Memory B cell (primary cell): ENCODE measurements at regions not wholly inside any gene's neighbourhood (a gene's known extent, or its start where the extent isn't known, plus 50 kb on each side); places are given as distances from the start of the nearest gene placed in this dataset.

Experiments
- ATAC-seq: fragments of 150-1000 bp; cut with Tn5 transposase; 2 replicates; pipeline ENCODE4 v1.10.0; 2021; ENCODE audit warnings: low read depth, mild to moderate bottlenecking, moderate library complexity
- DNase-seq, 2 donors: peaks; one replicate each; pipeline ENCODE4 v3.0.0; 2022; ENCODE audit warnings: low spot score in 2 of 2
- H3K27ac Mint-ChIP-seq: one replicate; pipeline ENCODE4 v1.8.0; 2022; ENCODE audit warnings: mild to moderate bottlenecking, moderate library complexity, mixed read lengths
- H3K27me3 Mint-ChIP-seq: one replicate; pipeline ENCODE4 v1.8.0; 2022; ENCODE audit warnings: mixed read lengths
- H3K36me3 Mint-ChIP-seq: one replicate; pipeline ENCODE4 v1.8.0; 2022; ENCODE audit warnings: mild to moderate bottlenecking, mixed read lengths
- H3K4me1 Mint-ChIP-seq: one replicate; pipeline ENCODE4 v1.8.0; 2022; ENCODE audit warnings: mixed read lengths
- H3K4me3 Mint-ChIP-seq: one replicate; pipeline ENCODE4 v1.8.0; 2022; ENCODE audit warnings: mild to moderate bottlenecking, moderate library complexity, mixed read lengths
- H3K9me3 Mint-ChIP-seq: one replicate; pipeline ENCODE4 v1.8.0; 2022; ENCODE audit warnings: mixed read lengths

DNA sequence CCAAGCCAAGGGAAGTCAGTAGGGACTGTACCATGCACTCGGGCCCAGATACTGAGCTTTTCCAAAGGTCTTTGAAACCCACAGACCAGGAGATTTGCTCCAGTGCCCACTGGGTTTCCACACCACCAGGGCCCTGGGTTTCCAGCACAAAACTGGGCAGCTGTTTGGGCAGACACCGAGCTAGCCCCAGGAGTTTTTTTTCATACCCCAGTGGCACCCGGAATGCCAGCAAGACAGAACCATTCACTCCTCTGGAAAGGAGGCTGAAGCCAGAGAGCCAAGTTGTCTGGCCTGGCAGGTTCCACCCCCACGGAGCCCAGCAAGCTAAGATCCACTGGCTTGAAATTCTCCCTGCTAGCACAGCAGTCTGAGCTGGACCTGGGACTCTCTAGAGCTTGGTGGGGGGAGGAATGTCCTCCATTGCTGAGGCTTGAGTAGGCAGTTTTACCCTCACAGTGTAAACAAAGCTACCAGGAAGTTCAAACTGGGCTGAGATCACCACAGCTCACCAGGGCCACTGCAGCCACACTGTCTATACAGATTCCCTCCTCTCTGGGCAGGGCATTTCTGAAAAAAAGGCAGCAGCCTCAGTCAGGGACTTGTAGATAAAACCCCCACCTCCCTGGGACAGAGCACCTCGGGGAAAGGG lies 793.7 kb downstream of the RPS29 start:
- ATAC-seq, result no peak

DNA sequence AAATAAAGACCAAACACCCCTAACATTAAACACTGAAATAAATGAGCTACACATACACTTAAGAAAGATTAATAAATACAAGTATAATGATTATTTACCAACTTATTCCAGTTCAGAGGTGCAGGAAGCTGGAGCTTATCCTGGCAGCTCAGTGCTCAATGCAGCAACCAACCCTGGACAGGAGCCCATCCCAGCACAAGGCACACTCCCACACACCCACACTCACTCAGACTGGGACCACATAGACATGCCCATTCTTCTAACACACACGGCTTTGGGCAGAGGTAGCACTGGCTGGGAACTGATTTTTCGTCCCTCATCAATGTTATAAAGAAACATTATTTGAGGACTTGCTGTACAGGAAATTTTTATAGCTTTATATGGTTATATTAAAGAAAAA lies 797.4 kb downstream of the RPS29 start:
- no peak for DNase-seq
- Mint-ChIP-seq H3K4me3 (no peak overlapping the region), H3K27me3 (peaks cover 2% of the 10 kb centered on the region), H3K27ac (no peak overlapping the region), H3K9me3 (peaks cover 2% of the 10 kb centered on the region), H3K4me1 (peaks cover 2% of the 10 kb centered on the region), H3K36me3 (no peaks in the 10 kb centered on the region)
- ATAC-seq, result no peak

More for the DNA sequence above, 793.7 kb downstream of the RPS29 start:
- Mint-ChIP-seq H3K27ac (no peak overlapping the region), H3K9me3 (no peaks in the 10 kb centered on the region), H3K4me1 (peaks cover 2% of the 10 kb centered on the region), H3K27me3 (no peaks in the 10 kb centered on the region), H3K4me3 (no peak overlapping the region), H3K36me3 (no peaks in the 10 kb centered on the region)
- no peak for DNase-seq

DNA sequence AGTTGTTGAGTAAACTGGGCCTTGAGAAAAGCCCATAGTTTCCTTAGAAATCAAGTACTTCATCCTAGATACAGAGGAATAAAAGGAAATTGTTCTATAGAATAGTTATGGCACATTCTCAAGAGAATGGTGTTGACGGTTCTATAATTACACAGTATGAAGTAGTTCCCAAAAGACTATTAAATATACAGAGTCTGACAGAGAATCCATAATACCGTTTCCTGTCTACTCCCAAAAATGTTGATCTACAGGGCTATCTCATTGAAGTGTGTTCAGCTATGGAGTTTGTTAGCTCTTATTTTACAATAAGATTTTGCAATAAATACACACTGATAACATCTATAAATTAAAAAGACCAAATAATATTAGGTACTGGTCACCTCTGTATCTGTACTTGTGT lies 799.7 kb downstream of the RPS29 start:
- no peak for ATAC-seq
- peaks cover 2% of the 10 kb centered on the region for H3K9me3 Mint-ChIP-seq
- H3K4me1 Mint-ChIP-seq, result no peaks in the 10 kb centered on the region
- peaks cover 2% of the 10 kb centered on the region for H3K27me3 Mint-ChIP-seq
- H3K27ac Mint-ChIP-seq, result no peak overlapping the region
- no peak overlapping the region for H3K4me3 Mint-ChIP-seq
- DNase-seq, result no peak
- no peaks in the 10 kb centered on the region for H3K36me3 Mint-ChIP-seq

DNA sequence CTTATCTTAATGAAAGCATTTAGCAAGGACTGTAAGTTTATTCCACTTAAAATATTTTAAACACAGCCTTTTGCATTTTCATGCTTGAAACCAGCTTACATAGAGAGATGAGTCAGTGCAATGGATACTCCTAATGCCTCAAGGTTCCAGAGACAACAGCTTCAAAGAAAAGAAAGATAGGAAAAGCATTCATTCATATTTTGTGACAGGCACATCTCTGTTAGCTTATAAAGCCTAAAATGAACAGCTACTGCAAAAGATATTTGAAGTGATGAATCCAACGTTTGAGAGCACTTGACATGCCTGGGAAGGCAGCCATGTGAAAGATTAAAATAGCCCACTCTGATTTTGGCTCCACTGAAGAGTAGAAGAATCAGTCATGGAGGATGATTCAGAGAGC lies 814.5 kb downstream of the RPS29 start:
- H3K36me3 Mint-ChIP-seq, result no peaks in the 10 kb centered on the region
- ATAC-seq (no peak), DNase-seq (no peak)
- no peaks in the 10 kb centered on the region for H3K4me1 Mint-ChIP-seq
- no peaks in the 10 kb centered on the region for H3K27me3 Mint-ChIP-seq
- peaks cover 6% of the 10 kb centered on the region for H3K9me3 Mint-ChIP-seq
- H3K27ac Mint-ChIP-seq, result no peak overlapping the region
- no peak overlapping the region for H3K4me3 Mint-ChIP-seq

DNA sequence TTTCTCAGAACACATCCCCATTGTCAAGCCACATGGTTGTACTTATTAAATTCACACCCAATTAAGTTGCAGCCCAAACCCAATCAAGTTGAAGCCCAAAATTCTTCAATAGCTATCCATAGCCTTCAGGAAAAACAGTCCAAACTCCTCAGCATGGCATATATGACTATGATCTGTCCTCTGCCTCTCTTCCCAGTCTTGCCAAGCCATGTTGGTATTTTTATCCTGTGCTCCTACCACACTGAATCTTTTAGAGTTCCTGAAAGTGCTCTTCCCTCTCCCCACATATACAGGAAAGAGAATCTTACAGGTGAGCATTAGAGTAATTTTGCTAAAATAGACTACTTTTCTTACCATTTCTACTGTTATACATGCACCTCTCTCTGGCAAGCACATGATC lies 834.9 kb downstream of the RPS29 start:
- peaks cover 5% of the 10 kb centered on the region for H3K9me3 Mint-ChIP-seq
- ATAC-seq (no peak), DNase-seq (no peak)
- no peaks in the 10 kb centered on the region for H3K4me1 Mint-ChIP-seq
- peaks cover 2% of the 10 kb centered on the region for H3K27me3 Mint-ChIP-seq
- H3K27ac Mint-ChIP-seq, result no peak overlapping the region
- H3K4me3 Mint-ChIP-seq, result no peak overlapping the region
- H3K36me3 Mint-ChIP-seq, result peaks cover 2% of the 10 kb centered on the region

DNA sequence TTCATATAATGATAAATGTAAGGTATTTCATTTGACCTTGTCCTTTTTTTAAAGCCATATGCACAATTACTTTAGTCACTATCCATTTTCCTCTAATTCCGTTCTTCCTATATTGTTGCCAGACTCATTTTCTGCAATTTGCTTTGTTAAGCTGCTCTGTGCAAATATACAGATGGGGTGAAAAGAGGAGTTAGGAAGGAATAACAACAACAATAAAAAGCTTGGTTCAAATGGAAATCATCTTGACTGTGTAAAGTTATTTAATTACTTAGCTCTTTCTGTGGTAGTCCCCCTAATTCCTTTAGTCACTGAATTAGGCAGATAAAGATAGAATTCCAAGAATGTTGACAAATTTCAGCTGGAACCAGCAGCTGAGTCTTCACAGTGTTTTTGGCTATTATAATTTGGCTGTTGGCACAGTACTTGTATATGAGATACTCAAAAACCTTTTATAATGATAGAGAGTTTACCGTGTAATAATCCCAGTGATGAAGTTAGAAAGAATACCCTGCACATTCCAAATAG lies 838.0 kb downstream of the RPS29 start:
- Mint-ChIP-seq H3K4me3 (no peak overlapping the region), H3K27me3 (peaks cover 2% of the 10 kb centered on the region), H3K36me3 (no peaks in the 10 kb centered on the region), H3K4me1 (no peaks in the 10 kb centered on the region), H3K27ac (no peak overlapping the region), H3K9me3 (no peaks in the 10 kb centered on the region)
- ATAC-seq, result no peak
- no peak for DNase-seq

DNA sequence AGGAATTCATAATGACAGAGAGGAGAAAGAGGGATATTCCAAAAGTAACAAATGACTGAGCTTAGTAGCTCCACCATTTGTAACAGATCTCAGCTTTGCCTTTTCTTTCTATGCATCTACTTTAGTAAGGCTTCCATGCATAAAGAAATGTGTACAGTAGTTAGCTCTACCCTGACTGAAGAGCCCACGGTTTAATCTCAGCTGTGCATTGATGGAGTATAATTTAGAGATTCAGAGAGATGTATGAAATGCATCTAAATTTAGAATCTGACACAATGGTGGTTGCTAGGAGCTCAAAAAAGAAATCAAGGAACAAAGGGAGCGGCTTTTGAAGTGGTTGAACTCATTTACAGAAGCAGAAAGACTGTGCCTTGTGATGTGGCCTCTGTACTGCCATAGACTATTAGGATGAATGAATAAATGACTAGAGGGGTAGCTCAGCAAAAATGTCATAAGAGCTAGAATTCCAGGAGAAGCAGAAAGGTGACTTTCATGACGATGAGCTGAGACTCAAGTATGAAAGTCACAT lies 838.6 kb downstream of the RPS29 start:
- no peak for ATAC-seq
- Mint-ChIP-seq H3K4me3 (no peak overlapping the region), H3K27ac (no peak overlapping the region), H3K9me3 (no peaks in the 10 kb centered on the region), H3K4me1 (no peaks in the 10 kb centered on the region), H3K27me3 (peaks cover 2% of the 10 kb centered on the region), H3K36me3 (no peaks in the 10 kb centered on the region)
- DNase-seq, result no peak

DNA sequence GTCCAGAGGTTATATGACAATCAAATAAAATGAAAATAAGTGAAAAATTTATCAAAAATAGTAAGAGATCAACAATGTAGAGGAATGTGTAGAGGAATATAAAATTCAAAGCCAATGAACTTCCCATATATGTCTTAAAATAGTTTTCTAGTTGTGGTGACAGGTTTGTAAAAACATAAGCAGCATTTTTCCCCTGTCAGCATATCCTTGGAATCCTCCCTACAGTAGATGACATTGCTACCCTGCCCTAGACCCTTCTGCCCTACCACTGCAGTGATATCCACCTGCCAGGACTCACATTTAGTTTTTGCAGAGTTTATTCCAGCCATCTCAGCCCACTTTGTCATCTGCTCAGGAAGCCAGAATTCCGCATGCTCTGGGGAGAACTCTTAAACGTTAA lies 842.0 kb downstream of the RPS29 start:
- H3K4me1 Mint-ChIP-seq, result no peaks in the 10 kb centered on the region
- no peak overlapping the region for H3K27ac Mint-ChIP-seq
- DNase-seq (no peak), ATAC-seq (no peak)
- H3K27me3 Mint-ChIP-seq, result peaks cover 2% of the 10 kb centered on the region
- H3K36me3 Mint-ChIP-seq, result no peaks in the 10 kb centered on the region
- no peak overlapping the region for H3K4me3 Mint-ChIP-seq
- no peaks in the 10 kb centered on the region for H3K9me3 Mint-ChIP-seq

DNA sequence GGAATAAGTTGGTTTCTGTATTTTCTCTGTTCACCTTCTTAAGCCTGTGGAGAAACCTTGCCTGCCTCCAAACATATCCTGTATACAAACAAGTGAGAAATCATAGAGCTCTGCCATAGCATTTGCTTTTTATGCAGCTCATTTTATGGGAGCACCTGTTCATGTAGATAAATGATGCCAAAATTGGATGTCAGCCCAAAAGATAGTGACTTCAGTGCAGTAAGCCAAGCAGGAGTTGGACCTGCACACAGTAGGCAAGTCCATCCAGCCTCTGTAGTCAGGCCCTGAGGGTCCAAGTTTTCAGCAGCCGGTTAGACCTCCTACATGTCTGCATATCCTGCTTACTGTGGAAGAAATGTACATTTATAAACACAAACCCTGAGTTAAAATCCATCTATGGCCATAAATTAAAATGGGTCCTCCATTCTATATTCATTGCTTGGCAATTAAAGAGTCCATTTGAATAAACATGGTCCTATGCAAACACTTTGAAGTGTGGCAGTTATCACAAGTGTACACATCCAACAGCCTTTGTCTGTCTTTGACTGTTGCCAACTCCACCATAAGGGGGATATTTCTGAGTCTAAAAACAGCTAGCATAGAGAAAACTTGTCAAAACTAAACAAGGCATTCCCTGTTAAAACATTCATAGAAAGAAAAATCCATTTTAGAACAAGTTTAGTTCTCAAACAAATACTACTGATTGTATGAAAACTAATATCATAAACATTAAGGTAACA lies 847.8 kb downstream of the RPS29 start:
- no peak overlapping the region for H3K27ac Mint-ChIP-seq
- DNase-seq (no peak), ATAC-seq (no peak)
- H3K36me3 Mint-ChIP-seq, result no peaks in the 10 kb centered on the region
- no peak overlapping the region for H3K4me3 Mint-ChIP-seq
- no peaks in the 10 kb centered on the region for H3K27me3 Mint-ChIP-seq
- peaks cover 4% of the 10 kb centered on the region for H3K4me1 Mint-ChIP-seq
- H3K9me3 Mint-ChIP-seq, result peaks cover 11% of the 10 kb centered on the region

DNA sequence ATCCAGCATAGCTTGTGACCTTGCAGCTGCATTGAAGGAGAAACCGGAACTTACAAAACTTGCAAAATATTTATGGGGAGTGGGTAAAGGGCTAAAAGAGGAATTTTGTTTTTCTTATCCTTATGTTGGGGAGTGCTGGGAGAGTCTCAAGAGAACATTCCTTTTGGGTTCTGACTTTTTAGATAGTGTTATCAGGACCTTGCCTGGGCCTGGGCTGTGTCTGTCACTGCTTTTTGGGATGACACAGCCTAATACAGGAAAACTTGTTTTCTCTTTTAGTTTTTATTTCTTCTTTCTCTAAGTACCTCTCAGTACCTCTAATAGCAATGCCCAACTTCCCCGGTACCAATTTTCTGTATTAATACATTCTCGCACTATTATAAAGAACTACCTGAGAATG lies 850.6 kb downstream of the RPS29 start:
- ATAC-seq (no peak), DNase-seq (no peak)
- no peaks in the 10 kb centered on the region for H3K36me3 Mint-ChIP-seq
- H3K9me3 Mint-ChIP-seq, result peaks cover 11% of the 10 kb centered on the region
- no peak overlapping the region for H3K4me3 Mint-ChIP-seq
- H3K27me3 Mint-ChIP-seq, result no peaks in the 10 kb centered on the region
- peaks cover 4% of the 10 kb centered on the region for H3K4me1 Mint-ChIP-seq
- H3K27ac Mint-ChIP-seq, result no peak overlapping the region

DNA sequence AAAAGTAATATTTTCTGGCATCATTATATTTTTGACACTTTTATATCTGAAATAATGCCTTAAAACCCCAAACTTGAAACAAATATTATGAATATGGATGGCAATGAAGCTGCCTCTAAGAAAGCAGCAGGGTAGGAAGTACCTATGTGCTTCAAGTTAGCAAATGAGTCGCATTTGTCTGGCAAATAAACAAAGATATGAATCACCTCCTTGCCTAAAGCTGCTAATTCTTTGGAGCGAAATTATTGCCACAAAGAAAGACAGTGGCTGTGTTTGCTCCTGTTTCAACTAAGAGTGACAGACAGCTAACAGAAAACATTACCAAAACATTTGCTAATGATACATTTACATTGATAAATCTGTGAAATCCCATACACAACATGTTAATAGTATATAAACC lies 854.9 kb downstream of the RPS29 start:
- DNase-seq (no peak), ATAC-seq (no peak)
- Mint-ChIP-seq H3K9me3 (peaks cover 11% of the 10 kb centered on the region), H3K27ac (no peak overlapping the region), H3K36me3 (no peaks in the 10 kb centered on the region), H3K4me1 (peaks cover 4% of the 10 kb centered on the region), H3K4me3 (no peak overlapping the region), H3K27me3 (no peaks in the 10 kb centered on the region)

DNA sequence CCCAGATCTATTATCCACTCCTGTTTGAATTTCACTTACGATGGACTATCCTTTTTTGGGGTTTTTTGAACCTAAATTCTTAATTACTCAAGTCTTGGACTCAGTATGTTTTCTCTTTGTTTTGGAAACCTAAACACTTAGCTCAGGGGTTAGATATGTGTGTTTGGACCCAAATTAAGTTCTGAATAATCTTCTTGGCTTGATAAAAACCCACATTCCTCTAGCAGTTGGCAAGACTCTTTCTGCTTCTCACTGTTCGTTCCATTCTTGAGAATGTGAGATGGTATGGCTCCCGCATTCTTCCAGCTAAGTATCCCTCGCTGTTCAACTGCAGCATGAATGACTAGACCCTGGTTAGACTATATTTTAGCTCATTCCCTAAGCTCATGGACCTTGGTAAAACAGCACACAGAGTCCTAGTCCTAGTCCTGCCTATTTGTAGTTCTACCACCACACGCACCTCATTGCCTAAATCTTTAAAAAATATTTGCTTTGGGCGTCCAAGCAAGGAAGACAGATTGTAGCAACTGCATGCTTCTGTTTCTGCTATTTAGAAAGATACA lies 860.0 kb downstream of the RPS29 start:
- H3K27ac Mint-ChIP-seq, result no peak overlapping the region
- no peak overlapping the region for H3K4me3 Mint-ChIP-seq
- ATAC-seq (no peak), DNase-seq (no peak)
- H3K36me3 Mint-ChIP-seq, result no peaks in the 10 kb centered on the region
- no peaks in the 10 kb centered on the region for H3K4me1 Mint-ChIP-seq
- peaks cover 1% of the 10 kb centered on the region for H3K9me3 Mint-ChIP-seq
- no peaks in the 10 kb centered on the region for H3K27me3 Mint-ChIP-seq

DNA sequence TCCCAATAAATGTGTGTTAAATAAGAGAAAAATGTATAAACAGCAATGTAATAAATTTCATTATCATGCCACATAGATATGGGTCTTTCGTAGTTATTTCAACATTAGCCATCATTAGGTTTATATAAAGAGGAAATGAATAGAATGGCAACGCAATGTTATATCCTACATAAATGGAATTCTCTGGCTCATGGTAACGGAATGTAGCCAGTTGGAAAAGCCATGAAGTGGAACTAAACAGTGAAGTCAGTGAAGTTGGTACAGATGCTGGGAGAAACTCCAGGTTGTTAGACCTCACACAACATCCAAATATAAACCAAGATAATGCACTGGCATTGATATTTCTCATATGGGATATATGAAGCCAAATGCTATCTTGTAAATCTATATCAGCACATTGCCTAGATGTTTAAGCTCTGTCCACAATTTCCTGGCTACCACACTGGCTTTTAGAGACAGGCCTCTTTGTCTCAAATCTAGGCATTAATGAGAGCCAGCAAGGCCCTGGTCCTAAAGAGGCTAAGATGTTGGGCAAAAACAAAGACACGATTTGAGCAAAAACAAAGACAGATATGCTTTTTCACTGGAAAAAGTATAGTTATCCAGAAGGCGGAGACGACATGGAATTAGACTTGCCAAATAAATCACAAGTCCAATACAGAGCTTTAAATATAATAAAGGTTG lies 861.0 kb downstream of the RPS29 start:
- no peak for ATAC-seq
- Mint-ChIP-seq H3K4me1 (no peaks in the 10 kb centered on the region), H3K27ac (no peak overlapping the region), H3K36me3 (no peaks in the 10 kb centered on the region), H3K4me3 (no peak overlapping the region), H3K27me3 (no peaks in the 10 kb centered on the region), H3K9me3 (peaks cover 1% of the 10 kb centered on the region)
- no peak for DNase-seq
